ENCODE measurements at regions not wholly inside any gene's neighbourhood (a gene's known extent, or its start where the extent isn't known, plus 50 kb on each side); places are given as distances from the start of the nearest gene placed in this dataset.
"Not testable (repeated sequence)": the region's sequence is repeated elsewhere in the genome, so short reads cannot be mapped to it uniquely, and the experiment has no call there.

DNA sequence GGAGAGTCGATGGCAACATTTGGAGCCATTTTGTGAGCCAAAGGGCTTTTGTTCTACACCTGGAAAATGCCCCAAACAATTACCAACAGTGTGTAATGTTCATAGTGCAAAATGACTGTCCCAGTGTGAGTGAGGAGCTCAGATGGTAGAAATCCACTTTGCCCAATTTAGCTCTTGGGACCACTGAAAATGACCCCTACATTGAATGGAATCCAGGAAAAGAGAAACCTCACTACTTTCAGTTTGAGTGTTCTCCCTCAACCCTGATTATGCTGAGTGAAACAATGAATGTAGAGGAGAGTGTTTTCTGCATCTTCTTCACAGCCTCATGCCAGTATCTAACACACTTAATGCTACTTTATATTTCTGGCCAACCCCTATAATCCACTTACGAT lies 84.9 kb upstream of the NRN1 start:
- DNase-seq (ENCODE audit: extremely low read depth, low read depth, low spot score): no peak

DNA sequence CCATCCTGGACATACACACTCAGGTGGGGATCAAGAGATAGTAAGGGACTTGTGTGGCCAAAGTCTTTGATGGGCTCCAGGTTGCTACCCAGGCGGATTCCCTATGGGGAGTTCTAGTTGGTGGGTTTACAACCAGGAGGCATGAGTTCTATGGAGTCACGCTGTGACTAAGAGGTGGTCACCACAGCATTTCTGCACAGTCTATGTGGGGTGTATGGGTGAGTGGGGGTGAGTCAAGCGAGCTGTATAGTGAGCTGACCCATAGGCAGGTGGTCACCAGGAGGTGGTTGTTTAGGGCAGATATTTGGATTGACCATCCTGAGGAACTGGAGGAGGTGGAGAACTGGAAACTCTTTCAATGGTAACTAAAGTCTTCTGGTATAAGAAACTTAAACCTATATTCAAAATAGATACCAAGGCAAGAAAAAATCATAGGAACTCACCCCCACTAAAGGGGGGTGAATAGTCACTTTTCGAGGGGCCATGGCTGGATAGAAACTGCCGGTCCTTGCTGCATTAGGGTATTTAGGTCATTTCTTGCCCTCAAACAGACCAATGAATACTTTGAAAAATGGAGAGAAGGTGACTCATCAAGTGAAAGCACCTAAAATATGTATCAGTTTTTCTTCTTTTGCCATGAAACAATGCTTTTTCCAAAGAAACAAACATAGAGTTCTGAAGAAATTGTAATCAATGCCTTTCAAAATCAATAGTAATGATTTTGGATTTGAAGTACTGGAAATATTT lies 84.3 kb upstream of the NRN1 start:
- no peak for DNase-seq (ENCODE audit: extremely low read depth, low read depth, low spot score)

DNA sequence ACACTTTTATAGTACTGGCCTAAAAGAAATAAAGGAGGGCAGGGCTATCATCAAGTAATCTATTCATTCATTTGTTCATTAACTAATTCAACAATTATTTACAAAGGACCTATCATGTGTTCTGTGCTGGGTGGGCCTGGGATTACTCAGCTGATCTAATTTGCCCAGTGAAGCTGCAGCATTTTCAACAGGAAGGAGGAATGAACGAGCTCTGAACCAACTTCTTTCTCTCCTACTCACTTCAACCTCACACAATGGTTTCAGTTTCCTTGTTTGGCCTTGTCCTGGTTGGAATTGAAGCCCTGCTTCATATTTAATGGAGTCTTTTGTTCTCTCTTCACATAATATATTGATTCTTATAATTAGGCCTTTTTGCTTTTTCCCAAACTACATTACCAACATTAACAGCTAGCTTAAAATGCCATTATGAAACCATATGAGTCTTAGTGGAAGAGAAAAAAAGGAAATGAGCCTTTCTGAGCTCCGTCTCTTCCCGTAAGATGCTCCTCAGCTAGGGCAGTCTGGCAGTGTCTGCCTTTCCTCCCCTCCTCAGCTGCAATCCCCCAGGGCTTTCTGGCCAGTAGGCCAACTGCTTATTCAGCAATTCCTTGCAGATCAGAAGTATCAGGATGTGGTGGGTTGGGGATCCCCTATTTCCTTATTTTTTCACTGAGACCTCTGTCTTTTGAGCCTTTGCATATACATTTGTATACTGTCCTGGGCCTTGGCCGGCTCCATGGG lies 79.4 kb upstream of the NRN1 start:
- DNase-seq (ENCODE audit: extremely low read depth, low read depth, low spot score): no peak

DNA sequence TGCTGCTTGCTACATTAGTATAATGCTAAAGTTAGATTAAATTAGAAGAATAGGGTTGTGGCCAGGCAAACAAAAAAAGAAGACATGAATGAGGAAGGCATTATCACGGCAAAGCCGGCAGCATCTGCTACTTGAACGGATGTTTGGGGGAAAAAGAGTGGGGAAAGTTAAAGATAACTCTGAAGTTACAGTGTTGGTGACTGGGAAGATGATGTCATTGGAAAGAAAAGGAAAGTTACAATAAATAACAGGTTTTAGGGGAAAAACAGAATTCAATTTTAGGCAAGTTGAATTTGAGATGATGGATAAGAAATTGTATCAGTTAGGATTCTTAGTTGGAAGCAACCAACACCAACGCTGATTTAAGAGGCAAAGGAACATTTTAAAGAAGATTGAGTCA lies 74.2 kb upstream of the NRN1 start:
- DNase-seq (ENCODE audit: extremely low read depth, low read depth, low spot score): no peak

DNA sequence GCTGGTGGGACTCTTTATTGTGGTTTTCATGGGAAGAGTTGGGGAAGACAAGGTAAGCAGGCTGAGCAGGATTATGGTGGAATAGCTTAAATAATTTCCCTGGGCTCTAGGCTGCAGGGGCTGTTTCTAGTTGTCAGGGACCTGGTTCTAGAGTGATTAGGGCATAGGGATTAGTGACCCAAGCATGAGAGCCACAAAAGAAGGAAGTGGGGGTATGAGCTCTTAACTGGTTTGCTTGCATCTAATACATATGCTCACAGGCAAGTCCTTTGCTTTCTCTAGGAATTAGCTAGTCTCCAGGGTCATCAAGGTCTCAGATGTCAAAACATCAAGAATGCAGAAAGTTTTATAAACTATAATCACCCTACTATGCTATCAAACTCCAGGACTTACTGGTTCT lies 67.5 kb upstream of the NRN1 start:
- DNase-seq (ENCODE audit: extremely low read depth, low read depth, low spot score): no peak

DNA sequence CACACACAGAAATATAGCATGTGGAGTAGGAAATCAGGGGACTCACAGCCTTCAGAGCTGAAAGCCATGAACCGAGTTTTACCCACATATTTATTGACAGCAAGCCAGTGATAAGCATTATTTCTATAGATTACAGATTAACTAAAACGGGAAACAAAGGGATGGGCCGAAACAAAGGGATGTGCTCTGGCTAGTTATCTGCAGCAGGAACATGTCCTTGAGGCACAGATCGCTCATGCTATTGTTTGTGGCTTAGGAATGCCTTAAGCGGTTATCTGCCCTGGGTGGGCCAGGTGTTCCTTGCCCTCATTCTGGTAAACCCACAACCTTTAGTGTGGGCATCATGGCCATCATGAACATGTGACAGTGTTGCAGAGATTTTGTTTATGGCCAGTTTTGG lies 61.4 kb upstream of the NRN1 start:
- not testable (repeated sequence) for DNase-seq (ENCODE audit: extremely low read depth, low read depth, low spot score)

DNA sequence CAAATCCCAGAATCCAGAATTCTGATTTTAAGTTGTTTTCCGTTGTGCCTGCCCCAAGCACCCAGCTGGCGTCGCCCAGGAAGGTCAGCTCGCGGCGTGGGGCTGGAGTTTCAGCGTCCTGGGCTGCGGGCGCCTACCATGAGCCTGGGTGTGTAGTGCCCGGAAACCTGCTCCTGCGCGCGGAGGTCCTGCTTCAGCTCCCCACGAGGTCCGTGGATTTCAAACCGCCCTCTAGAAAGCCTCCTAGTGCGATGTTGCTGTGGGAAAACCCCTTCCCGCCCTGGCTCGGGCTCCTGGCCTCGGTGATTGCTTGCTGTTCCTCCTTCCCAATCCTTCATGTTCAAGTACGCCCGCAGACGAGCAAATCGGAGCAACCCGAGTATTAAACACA lies 51.3 kb upstream of the NRN1 start:
- no peak for DNase-seq (ENCODE audit: extremely low read depth, low read depth, low spot score)

DNA sequence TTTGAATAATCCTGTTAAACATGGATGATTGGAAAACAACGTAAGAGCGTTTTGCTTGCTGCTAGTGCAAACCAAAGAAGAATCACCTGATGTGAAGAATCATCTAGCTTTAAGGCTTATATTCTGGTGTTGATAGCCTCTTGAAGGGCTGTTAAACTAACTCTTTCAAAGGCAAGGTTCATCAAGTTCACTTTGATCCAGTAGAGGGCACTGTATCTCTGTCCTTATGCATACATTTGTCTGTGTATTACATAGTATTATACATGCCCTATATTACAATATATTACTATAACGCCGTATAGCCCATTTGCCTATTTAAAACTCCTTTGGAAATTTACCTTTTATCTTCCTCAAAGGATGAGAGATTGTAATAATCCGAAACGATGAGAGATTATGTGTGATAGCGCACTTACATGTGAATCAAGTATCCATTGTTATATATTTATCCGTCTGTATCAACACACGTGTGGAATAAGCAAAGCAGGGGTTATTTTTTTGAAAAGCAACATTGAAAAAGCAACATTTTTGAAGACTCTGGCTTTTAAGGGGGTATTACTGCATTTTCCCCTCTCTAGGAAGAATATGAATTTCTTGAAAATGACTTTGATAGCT lies 50.8 kb upstream of the NRN1 start:
- peak; percentile 39 for DNase-seq (ENCODE audit: extremely low read depth, low read depth, low spot score)
